Nephron (organoid): ENCODE measurements at regions not wholly inside any gene's neighbourhood (a gene's known extent, or its start where the extent isn't known, plus 50 kb on each side); places are given as distances from the start of the nearest gene placed in this dataset.

Experiments
- H3K27ac Mint-ChIP-seq, 3 experiments: 2 replicates each; pipeline ENCODE4 v1.8.0; 2020; ENCODE audit warnings: mixed read lengths in 3 of 3, mild to moderate bottlenecking in 2 of 3, moderate library complexity in 1 of 3
- H3K27me3 Mint-ChIP-seq: 2 replicates; pipeline ENCODE4 v1.8.0; 2021; ENCODE audit warnings: low read depth, mild to moderate bottlenecking, moderate library complexity, mixed read lengths
- H3K36me3 Mint-ChIP-seq: 2 replicates; pipeline ENCODE4 v1.8.0; 2020; ENCODE audit warnings: low read depth, mixed read lengths
- H3K4me1 Mint-ChIP-seq: 2 replicates; pipeline ENCODE4 v1.8.0; 2020; ENCODE audit warnings: mixed read lengths
- H3K4me3 Mint-ChIP-seq, 3 experiments: 2 replicates each; pipeline ENCODE4 v1.8.0; 2020; ENCODE audit warnings: mild to moderate bottlenecking in 3 of 3, mixed read lengths in 3 of 3, moderate library complexity in 2 of 3
- H3K9me3 Mint-ChIP-seq: 2 replicates; pipeline ENCODE4 v1.8.0; 2020; ENCODE audit warnings: mixed read lengths
- CTCF ChIP-seq, 3 experiments: fragments of 200-600 bp; sonication (generic); IDR thresholded peaks; one replicate each; pipeline ENCODE4 v1.5.0; 2021; ENCODE audit warnings: antibody characterized with exemption in 3 of 3; ENCODE audit not compliant: unreplicated experiment in 3 of 3

GRCh38 chr14:53634793-53635192, 321.8 kb downstream of the BMP4 start:
- H3K36me3 Mint-ChIP-seq = no peaks in the 10 kb centered on the region
- peaks cover 15% of the 10 kb centered on the region for H3K4me1 Mint-ChIP-seq
- H3K27me3 Mint-ChIP-seq = peaks cover 6% of the 10 kb centered on the region
- H3K27ac Mint-ChIP-seq = no peak overlapping the region
- TF ChIP-seq CTCF (IDR thresholded peaks at IDR 0.05; ENCODE audit: unreplicated experiment in 3 of 3) = no peak
- peaks cover 4% of the 10 kb centered on the region for H3K9me3 Mint-ChIP-seq
- H3K4me3 Mint-ChIP-seq = no peak overlapping the region

GRCh38 chr14:53630336-53630735, 326.3 kb downstream of the BMP4 start:
- Mint-ChIP-seq H3K4me3 (no peak overlapping the region), H3K36me3 (no peaks in the 10 kb centered on the region), H3K27me3 (peaks cover 6% of the 10 kb centered on the region), H3K9me3 (no peaks in the 10 kb centered on the region), H3K27ac (peak overlapping the region; percentile 5 to 18 (median 11)), H3K4me1 (peaks cover 27% of the 10 kb centered on the region)
- TF ChIP-seq CTCF (IDR thresholded peaks at IDR 0.05; ENCODE audit: unreplicated experiment in 3 of 3) = no peak

- H3K9me3 Mint-ChIP-seq = no peaks in the 10 kb centered on the region
- peak overlapping the region in 2 of 3 experiments; percentile 22 to 71 for H3K27ac Mint-ChIP-seq
- peaks cover 6% of the 10 kb centered on the region for H3K27me3 Mint-ChIP-seq
- H3K36me3 Mint-ChIP-seq = no peaks in the 10 kb centered on the region
- no peak overlapping the region for H3K4me3 Mint-ChIP-seq
- H3K4me1 Mint-ChIP-seq = peaks cover 27% of the 10 kb centered on the region
- TF ChIP-seq CTCF (IDR thresholded peaks at IDR 0.05; ENCODE audit: unreplicated experiment in 3 of 3) = no peak
These were observed 327.7 kb downstream of the BMP4 start for GRCh38 chr14:53628732-53629430.

GRCh38 chr14:53628261-53628660, 328.4 kb downstream of the BMP4 start:
- Mint-ChIP-seq H3K9me3 (no peaks in the 10 kb centered on the region), H3K27ac (peak overlapping the region in 2 of 3 experiments; percentile 22 to 36), H3K4me3 (no peak overlapping the region), H3K36me3 (no peaks in the 10 kb centered on the region), H3K4me1 (peaks cover 28% of the 10 kb centered on the region), H3K27me3 (peaks cover 4% of the 10 kb centered on the region)
- no peak for TF ChIP-seq CTCF (IDR thresholded peaks at IDR 0.05; ENCODE audit: unreplicated experiment in 3 of 3)

GRCh38 chr14:53626761-53627160, 329.9 kb downstream of the BMP4 start:
- Mint-ChIP-seq H3K4me1 (peaks cover 42% of the 10 kb centered on the region), H3K4me3 (no peak overlapping the region), H3K27me3 (no peaks in the 10 kb centered on the region), H3K36me3 (no peaks in the 10 kb centered on the region), H3K27ac (peak overlapping the region in 1 of 3 experiments; percentile 26), H3K9me3 (no peaks in the 10 kb centered on the region)
- TF ChIP-seq CTCF (IDR thresholded peaks at IDR 0.05; ENCODE audit: unreplicated experiment in 3 of 3) = no peak

GRCh38 chr14:53622447-53622846, 334.2 kb downstream of the BMP4 start:
- no peaks in the 10 kb centered on the region for H3K27me3 Mint-ChIP-seq
- no peaks in the 10 kb centered on the region for H3K9me3 Mint-ChIP-seq
- no peak overlapping the region for H3K4me3 Mint-ChIP-seq
- peak overlapping the region in 2 of 3 experiments; percentile 30 to 90 for H3K27ac Mint-ChIP-seq
- H3K36me3 Mint-ChIP-seq = no peaks in the 10 kb centered on the region
- H3K4me1 Mint-ChIP-seq = peaks cover 47% of the 10 kb centered on the region
- no peak for TF ChIP-seq CTCF (IDR thresholded peaks at IDR 0.05; ENCODE audit: unreplicated experiment in 3 of 3)
